Transverse colon (tissue), 4 donors: ENCODE measurements at regions not wholly inside any gene's neighbourhood (a gene's known extent, or its start where the extent isn't known, plus 50 kb on each side); places are given as distances from the start of the nearest gene placed in this dataset.

Source experiments
- DNase-seq: peaks from one replicate; pipeline ENCODE4 v3.0.0-alpha.2; 2019
- H3K27ac ChIP-seq, 4 donors: fragments of 200-600 bp; sonication (generic); 2 replicates each; pipeline ENCODE4 v1.5.1; 2016 to 2018; ENCODE audit warnings: inconsistent platforms in 4 of 4
- H3K27me3 ChIP-seq: fragments of 200-600 bp; sonication (generic); 2 replicates; pipeline ENCODE4 v1.5.1; 2017; ENCODE audit warnings: inconsistent platforms
- H3K36me3 ChIP-seq, 4 donors: fragments of 200-600 bp; sonication (generic); 2 replicates each; pipeline ENCODE4 v1.5.1; 2017 to 2019; ENCODE audit warnings: inconsistent platforms in 4 of 4
- H3K4me1 ChIP-seq, 4 donors: fragments of 200-600 bp; sonication (generic); 2 replicates each; pipeline ENCODE4 v1.5.1; 2017 to 2020; ENCODE audit warnings: inconsistent platforms in 4 of 4
- H3K4me3 ChIP-seq, 4 donors: fragments of 200-600 bp; sonication (generic); 1 replicate in 1 of 4; 2 replicates in 3 of 4; pipeline versions ENCODE4 v1.5.1 to v1.6.1; 2017 to 2019; ENCODE audit warnings: inconsistent platforms in 4 of 4
- H3K9me3 ChIP-seq, 2 donors: fragments of 200-600 bp; sonication (generic); 2 replicates each; pipeline ENCODE4 v1.5.1; 2017 to 2019; ENCODE audit warnings: inconsistent platforms in 2 of 2
- CTCF ChIP-seq, 5 experiments: fragments of 200-600 bp in 3 of 5; fragments of 450-650 bp in 2 of 5; sonication (generic) in 3 of 5; IDR thresholded peaks; 1 replicate in 2 of 5; 2 replicates in 3 of 5; pipeline ENCODE4 v1.5.1; 2016 to 2017; ENCODE audit warnings: antibody characterized with exemption in 5 of 5, inconsistent platforms in 3 of 5, mild to moderate bottlenecking in 2 of 5, moderate library complexity in 1 of 5
- EP300 ChIP-seq: sonication (generic); formaldehyde crosslinking; IDR thresholded peaks from one replicate; pipeline ENCODE4 v1.6.1; 2017; ENCODE audit warnings: antibody characterized with exemption, low read depth
- POLR2A ChIP-seq: fragments of 450-650 bp; IDR thresholded peaks from one replicate; pipeline ENCODE4 v1.6.1; 2016; ENCODE audit warnings: antibody characterized with exemption, mild to moderate bottlenecking, moderate library complexity
- POLR2AphosphoS5 ChIP-seq, 3 donors: sonication (generic); formaldehyde crosslinking; IDR thresholded peaks; one replicate each; pipeline ENCODE4 v1.6.1; 2016; ENCODE audit warnings: antibody characterized with exemption in 3 of 3
- WGBS, 2 donors: methylation state at CpG; one replicate each; pipeline ENCODE4 v1.1.5; 2018; ENCODE audit warnings: low coverage in 1 of 2; 5-methylcytosine and 5-hydroxymethylcytosine counted together
- in situ Hi-C, 4 donors: fragments of 200-750 bp; cut with MboI; loops; one replicate each; pipeline versions ENCODE4 v1.15.0 to v1.15.1; 2017; ENCODE audit warnings: low sequenced_read_pairs in 3 of 4, low pct_ligation_motif_present in 1 of 4, low pct_unique_long_range_greater_than_20kb in 1 of 4
- intact Hi-C: fragments of 100-400 bp; cut with DNase I; formaldehyde crosslinking; loops from one replicate; pipeline ENCODE4 v1.15.1; 2023; ENCODE audit warnings: low total_unique reads

DNA sequence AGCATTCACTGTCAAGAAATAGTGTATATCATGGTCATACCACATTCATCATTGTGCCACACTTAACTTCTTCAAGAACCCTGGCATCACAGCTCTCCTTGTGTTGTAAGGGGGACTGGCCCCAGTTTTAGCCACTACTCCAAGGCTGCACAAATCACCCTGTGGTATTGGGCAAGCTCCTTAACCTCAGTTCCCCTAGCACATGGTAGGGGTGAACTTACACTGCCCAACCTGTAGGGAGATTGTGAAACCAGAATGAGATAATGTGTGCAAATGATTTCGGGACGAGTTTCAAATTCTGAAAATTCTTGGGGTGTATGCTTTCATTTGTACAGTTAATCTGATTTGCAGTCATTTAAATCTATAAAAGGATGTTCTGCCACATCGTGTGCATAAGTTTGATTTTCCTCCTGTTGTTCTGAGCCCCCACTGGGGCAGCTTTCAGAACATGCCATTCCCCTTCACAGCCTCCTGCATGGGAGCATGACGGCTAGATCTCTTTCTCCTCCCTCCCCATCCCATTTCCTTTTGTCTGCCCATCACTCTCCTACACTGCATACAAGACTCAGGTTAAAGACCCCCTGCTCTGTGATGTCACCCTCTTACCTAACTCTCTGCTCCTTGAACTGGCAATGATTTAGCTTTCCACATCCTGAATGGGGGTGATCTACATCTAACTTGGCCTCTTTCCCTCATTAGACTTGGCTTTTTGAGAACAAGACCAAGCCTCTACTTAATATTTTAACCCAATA lies 290.3 kb downstream of the CHRM3 start:
- Histone ChIP-seq H3K4me1 (no peaks in the 10 kb centered on the region), H3K27me3 (no peaks in the 10 kb centered on the region), H3K9me3 (no peaks in the 10 kb centered on the region), H3K27ac (no peak overlapping the region), H3K36me3 (no peaks in the 10 kb centered on the region), H3K4me3 (no peak overlapping the region)
- intact Hi-C loops, result no loop called here
- no peak for TF ChIP-seq POLR2AphosphoS5 (IDR thresholded peaks at IDR 0.05)
- TF ChIP-seq POLR2A, result no peak
- TF ChIP-seq EP300, result no peak
- TF ChIP-seq CTCF (IDR thresholded peaks at IDR 0.05), result no peak
- in situ Hi-C loops, result no loop called here
- 55 to 73% methylated on average over 4 of the region's 4 CpGs for WGBS, 2 donors
- no peak for DNase-seq

DNA sequence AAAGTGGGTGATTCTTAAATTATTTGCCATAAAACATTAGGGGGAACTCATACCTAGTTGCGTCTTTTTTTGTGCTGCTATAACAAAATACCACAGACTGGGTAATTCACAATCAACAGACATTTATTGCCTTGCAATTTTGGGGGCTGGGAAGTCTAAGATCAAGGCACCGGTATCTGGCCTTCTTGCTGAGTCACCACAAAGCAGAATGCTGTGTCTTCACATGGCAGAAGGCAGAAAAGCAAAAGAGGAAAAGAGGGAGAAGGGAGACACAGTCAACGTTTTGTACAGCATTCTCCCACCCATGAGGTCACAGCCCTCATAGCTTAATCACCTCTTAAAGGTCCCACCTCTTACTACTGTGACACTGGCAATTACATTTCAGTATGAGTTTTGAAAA lies 291.0 kb downstream of the CHRM3 start:
- no peak for DNase-seq
- H3K27me3 ChIP-seq, result no peaks in the 10 kb centered on the region
- intact Hi-C loops (no loop called here), in situ Hi-C loops (no loop called here)
- no peaks in the 10 kb centered on the region for H3K9me3 ChIP-seq
- no peaks in the 10 kb centered on the region for H3K36me3 ChIP-seq
- no peak overlapping the region for H3K4me3 ChIP-seq
- TF ChIP-seq POLR2A (no peak), POLR2AphosphoS5 (IDR thresholded peaks at IDR 0.05) (no peak), CTCF (IDR thresholded peaks at IDR 0.05) (no peak), EP300 (no peak)
- WGBS, 2 donors, result 45 to 49% methylated on average over 2 to 3 of the region's 3 CpGs
- H3K27ac ChIP-seq, result no peak overlapping the region
- H3K4me1 ChIP-seq, result no peaks in the 10 kb centered on the region

DNA sequence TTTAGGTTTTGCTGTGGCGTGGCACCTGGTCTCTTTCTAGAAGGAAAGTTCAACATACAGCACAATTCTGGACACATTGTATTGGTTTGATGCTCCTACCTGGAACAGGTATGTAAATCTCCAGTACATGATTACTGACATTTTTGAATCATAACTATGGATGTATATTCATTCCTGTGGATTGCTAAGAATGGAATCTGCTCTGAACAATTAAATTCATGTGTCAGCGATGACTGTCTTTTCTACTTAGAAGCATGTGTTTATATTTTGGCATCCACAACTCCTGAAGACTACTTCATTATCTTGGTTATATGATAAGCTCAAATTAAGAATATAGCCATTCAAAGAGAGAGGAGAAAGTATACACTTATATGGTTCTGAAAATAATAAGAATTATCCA lies 291.8 kb downstream of the CHRM3 start:
- Histone ChIP-seq H3K27me3 (no peaks in the 10 kb centered on the region), H3K4me3 (no peak overlapping the region), H3K9me3 (no peaks in the 10 kb centered on the region), H3K27ac (no peak overlapping the region), H3K36me3 (no peaks in the 10 kb centered on the region), H3K4me1 (no peaks in the 10 kb centered on the region)
- in situ Hi-C loops, result no loop called here
- TF ChIP-seq CTCF (IDR thresholded peaks at IDR 0.05), result no peak
- TF ChIP-seq EP300, result no peak
- no peak for TF ChIP-seq POLR2A
- TF ChIP-seq POLR2AphosphoS5 (IDR thresholded peaks at IDR 0.05), result no peak
- intact Hi-C loops, result no loop called here
- WGBS, 2 donors, result 89 to 96% methylated on average over 2 of the region's 2 CpGs
- no peak for DNase-seq

- Histone ChIP-seq H3K27ac (no peak overlapping the region), H3K4me3 (no peak overlapping the region), H3K9me3 (no peaks in the 10 kb centered on the region), H3K4me1 (no peaks in the 10 kb centered on the region), H3K36me3 (no peaks in the 10 kb centered on the region), H3K27me3 (no peaks in the 10 kb centered on the region)
- in situ Hi-C loops (no loop called here), intact Hi-C loops (no loop called here)
- DNase-seq, result no peak
- no peak for TF ChIP-seq POLR2A
- TF ChIP-seq EP300, result no peak
- TF ChIP-seq CTCF (IDR thresholded peaks at IDR 0.05), result no peak
- TF ChIP-seq POLR2AphosphoS5 (IDR thresholded peaks at IDR 0.05), result no peak
- 45 to 65% methylated on average over 3 of the region's 3 CpGs for WGBS, 2 donors
These were observed 295.7 kb downstream of the CHRM3 start for GRCh38 chr1:239682046-239682445.
